Caco-2 (cell line): ENCODE measurements at regions not wholly inside any gene's neighbourhood (a gene's known extent, or its start where the extent isn't known, plus 50 kb on each side); places are given as distances from the start of the nearest gene placed in this dataset.
A peak's percentile ranks its signal among the peaks of the same experiment; 100 is the strongest.

Experiments
- BruUV-seq: library from RNA; stranded (reverse); fragments of 400-500 nt; replicated peaks from 2 replicates; lab custom pipeline; 2021; lab: Mats Ljungman, UMichigan
- CTCF ChIA-PET: fragments of 300-600 bp; sonication (Branson Sonifier 250); formaldehyde crosslinking; loops from one replicate; lab custom pipeline; 2022; ENCODE audit warnings: antibody characterized with exemption; lab: Charles Lee
- POLR2A ChIA-PET: fragments of 300-600 bp; sonication (Branson Sonifier 250); formaldehyde crosslinking; loops from one replicate; lab custom pipeline; 2022; ENCODE audit warnings: antibody characterized with exemption; lab: Charles Lee
- DNase-seq, 2 experiments: peaks; one replicate each; pipeline versions ENCODE4 v3.0.0 to v3.0.0-alpha.2; 2020 to 2022
- H3K27me3 ChIP-seq: replicated peaks from 2 replicates; pipeline ENCODE4 v1.6.0; 2011; ENCODE audit warnings: low read length; ENCODE audit not compliant: control insufficient read depth, insufficient read depth
- H3K36me3 ChIP-seq: 2 replicates; pipeline ENCODE4 v1.5.1; 2011; ENCODE audit warnings: low read length; ENCODE audit not compliant: control insufficient read depth, insufficient read depth
- H3K4me1 ChIP-seq: fragments of 250-450 bp; sonication (Bioruptor Pico); 2 replicates; pipeline ENCODE4 v1.5.1; 2020; ENCODE audit warnings: mild to moderate bottlenecking
- H3K4me3 ChIP-seq: 2 replicates; pipeline ENCODE4 v1.5.1; 2011; ENCODE audit warnings: low read depth, mild to moderate bottlenecking, control low read depth, low read length
- H3K9me3 ChIP-seq: fragments of 250-450 bp; sonication (Bioruptor Pico); 2 replicates; pipeline ENCODE4 v1.5.1; 2020; ENCODE audit warnings: mild to moderate bottlenecking, moderate library complexity
- H3K27ac Mint-ChIP-seq: one replicate; pipeline ENCODE4 v1.8.0; 2022; ENCODE audit warnings: mixed read lengths; ENCODE audit not compliant: unreplicated experiment
- H3K27me3 Mint-ChIP-seq: one replicate; pipeline ENCODE4 v1.8.0; 2022; ENCODE audit warnings: mixed read lengths; ENCODE audit not compliant: insufficient read depth, unreplicated experiment
- H3K36me3 Mint-ChIP-seq: one replicate; pipeline ENCODE4 v1.8.0; 2022; ENCODE audit warnings: mild to moderate bottlenecking, mixed read lengths; ENCODE audit not compliant: insufficient read depth, unreplicated experiment
- H3K4me1 Mint-ChIP-seq: one replicate; pipeline ENCODE4 v1.8.0; 2022; ENCODE audit warnings: low read depth, mixed read lengths; ENCODE audit not compliant: unreplicated experiment
- H3K4me3 Mint-ChIP-seq: one replicate; pipeline ENCODE4 v1.8.0; 2022; ENCODE audit warnings: mild to moderate bottlenecking, moderate library complexity, mixed read lengths; ENCODE audit not compliant: unreplicated experiment
- H3K9me3 Mint-ChIP-seq: one replicate; pipeline ENCODE4 v1.8.0; 2022; ENCODE audit warnings: mixed read lengths; ENCODE audit not compliant: unreplicated experiment
- intact Hi-C: fragments of 100-400 bp; cut with micrococcal nuclease; formaldehyde crosslinking; loops from one replicate; pipeline ENCODE4 v1.10.0; 2022; ENCODE audit not compliant: unreplicated experiment
- TF ChIP-seq, protein P1 (sequence below), 2 experiments: fragments of 200-600 bp in 1 of 2; IDR thresholded peaks; 1 replicate in 1 of 2; 2 replicates in 1 of 2; pipeline versions ENCODE4 v1.5.1 to v1.8.0; 2011 to 2022; ENCODE audit warnings: antibody characterized with exemption in 1 of 2, control low read depth in 1 of 2, inconsistent platforms in 1 of 2, low read depth in 1 of 2, low read length in 1 of 2, mild to moderate bottlenecking in 1 of 2, moderate library complexity in 1 of 2; ENCODE audit not compliant: insufficient read depth in 1 of 2, severe bottlenecking in 1 of 2, unreplicated experiment in 1 of 2

GRCh38 chr3:170814822-170815221 is 55.2 kb downstream of the RPL22L1 start:
- no peaks in the 10 kb centered on the region for H3K4me1 Mint-ChIP-seq
- TF ChIP-seq, protein P1, sequence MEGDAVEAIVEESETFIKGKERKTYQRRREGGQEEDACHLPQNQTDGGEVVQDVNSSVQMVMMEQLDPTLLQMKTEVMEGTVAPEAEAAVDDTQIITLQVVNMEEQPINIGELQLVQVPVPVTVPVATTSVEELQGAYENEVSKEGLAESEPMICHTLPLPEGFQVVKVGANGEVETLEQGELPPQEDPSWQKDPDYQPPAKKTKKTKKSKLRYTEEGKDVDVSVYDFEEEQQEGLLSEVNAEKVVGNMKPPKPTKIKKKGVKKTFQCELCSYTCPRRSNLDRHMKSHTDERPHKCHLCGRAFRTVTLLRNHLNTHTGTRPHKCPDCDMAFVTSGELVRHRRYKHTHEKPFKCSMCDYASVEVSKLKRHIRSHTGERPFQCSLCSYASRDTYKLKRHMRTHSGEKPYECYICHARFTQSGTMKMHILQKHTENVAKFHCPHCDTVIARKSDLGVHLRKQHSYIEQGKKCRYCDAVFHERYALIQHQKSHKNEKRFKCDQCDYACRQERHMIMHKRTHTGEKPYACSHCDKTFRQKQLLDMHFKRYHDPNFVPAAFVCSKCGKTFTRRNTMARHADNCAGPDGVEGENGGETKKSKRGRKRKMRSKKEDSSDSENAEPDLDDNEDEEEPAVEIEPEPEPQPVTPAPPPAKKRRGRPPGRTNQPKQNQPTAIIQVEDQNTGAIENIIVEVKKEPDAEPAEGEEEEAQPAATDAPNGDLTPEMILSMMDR (IDR thresholded peaks at IDR 0.05; ENCODE audit: insufficient read depth in 1 of 2, low read depth in 1 of 2, low read length in 1 of 2, severe bottlenecking in 1 of 2, unreplicated experiment in 1 of 2): no peak
- H3K36me3 ChIP-seq: no peaks in the 10 kb centered on the region
- no peak overlapping the region for H3K4me3 Mint-ChIP-seq
- no peak for DNase-seq
- H3K4me3 ChIP-seq: no peak overlapping the region
- no peaks in the 10 kb centered on the region for H3K36me3 Mint-ChIP-seq
- H3K27me3 ChIP-seq: no peaks in the 10 kb centered on the region
- H3K27me3 Mint-ChIP-seq: peaks cover 7% of the 10 kb centered on the region
- no peaks in the 10 kb centered on the region for H3K9me3 Mint-ChIP-seq
- POLR2A ChIA-PET: no interaction called here
- H3K9me3 ChIP-seq: no peaks in the 10 kb centered on the region
- H3K27ac Mint-ChIP-seq: no peak overlapping the region
- intact Hi-C loops: loop anchor here (5.0 to 10.0 kb wide), 3 partner anchors 123 to 500 kb away; no protein-coding TSS in a partner anchor
- CTCF ChIA-PET: interaction anchor here (0.9 to 1.8 kb wide), 4 partner anchors 34 to 404 kb away, joined by 3 to 10 read pairs (median 5); no protein-coding TSS in a partner anchor
- no TSS peak for BruUV-seq
- H3K4me1 ChIP-seq: no peaks in the 10 kb centered on the region

GRCh38 chr3:170813266-170813665 is 56.7 kb downstream of the RPL22L1 start:
- peaks cover 6% of the 10 kb centered on the region for H3K27me3 Mint-ChIP-seq
- Histone ChIP-seq H3K36me3 (no peaks in the 10 kb centered on the region), H3K4me1 (no peaks in the 10 kb centered on the region), H3K4me3 (no peak overlapping the region), H3K9me3 (no peaks in the 10 kb centered on the region), H3K27me3 (no peaks in the 10 kb centered on the region)
- H3K36me3 Mint-ChIP-seq: no peaks in the 10 kb centered on the region
- ChIA-PET CTCF (interaction anchor here (0.6 to 3.4 kb wide), 2 partner anchors 48 to 399 kb away, joined by 3 to 35 read pairs; no protein-coding TSS in a partner anchor), POLR2A (no interaction called here)
- intact Hi-C loops: loop anchor here (5.0 to 10.0 kb wide), 3 partner anchors 121 to 498 kb away; no protein-coding TSS in a partner anchor
- no peaks in the 10 kb centered on the region for H3K9me3 Mint-ChIP-seq
- DNase-seq: no peak
- H3K27ac Mint-ChIP-seq: no peak overlapping the region
- no TSS peak for BruUV-seq
- H3K4me3 Mint-ChIP-seq: no peak overlapping the region
- no peaks in the 10 kb centered on the region for H3K4me1 Mint-ChIP-seq
- TF ChIP-seq, protein P1 (IDR thresholded peaks at IDR 0.05; ENCODE audit: insufficient read depth in 1 of 2, low read depth in 1 of 2, low read length in 1 of 2, severe bottlenecking in 1 of 2, unreplicated experiment in 1 of 2): no peak

GRCh38 chr3:170811928-170812591 is 57.9 kb downstream of the RPL22L1 start:
- no peak overlapping the region for H3K4me3 Mint-ChIP-seq
- no peak overlapping the region for H3K4me3 ChIP-seq
- no peak overlapping the region for H3K27ac Mint-ChIP-seq
- ChIA-PET CTCF (interaction anchor here (0.6 to 3.4 kb wide), 20 partner anchors 27 to 786 kb away, joined by 3 to 35 read pairs (median 4); partner anchors contain the start of genes CLDN11 and RPL22L1), POLR2A (no interaction called here)
- H3K27me3 ChIP-seq: no peaks in the 10 kb centered on the region
- no TSS peak for BruUV-seq
- intact Hi-C loops: loop anchor here (5.0 to 10.0 kb wide), 3 partner anchors 120 to 497 kb away; no protein-coding TSS in a partner anchor
- peaks cover 6% of the 10 kb centered on the region for H3K27me3 Mint-ChIP-seq
- peak; percentile 77 to 79 for DNase-seq
- H3K4me1 ChIP-seq: no peaks in the 10 kb centered on the region
- H3K9me3 ChIP-seq: no peaks in the 10 kb centered on the region
- no peaks in the 10 kb centered on the region for H3K36me3 Mint-ChIP-seq
- H3K9me3 Mint-ChIP-seq: no peaks in the 10 kb centered on the region
- TF ChIP-seq, protein P1 (IDR thresholded peaks at IDR 0.05; ENCODE audit: insufficient read depth in 1 of 2, low read depth in 1 of 2, low read length in 1 of 2, severe bottlenecking in 1 of 2, unreplicated experiment in 1 of 2): peak; percentile 88 to 89
- no peaks in the 10 kb centered on the region for H3K36me3 ChIP-seq
- H3K4me1 Mint-ChIP-seq: no peaks in the 10 kb centered on the region
